ENCODE measurements at regions not wholly inside any gene's neighbourhood (a gene's known extent, or its start where the extent isn't known, plus 50 kb on each side); places are given as distances from the start of the nearest gene placed in this dataset.

GRCh38 chr6:19712998-19713397, 124.2 kb upstream of the ID4 start:
- Histone ChIP-seq H3K36me3 (ENCODE audit: low read length) (no peaks in the 10 kb centered on the region), H3K4me2 (ENCODE audit: low read depth, low read length, poor library complexity, severe bottlenecking) (no peak overlapping the region), H3K4me3 (ENCODE audit: insufficient read depth, low read length, poor library complexity, severe bottlenecking) (no peak overlapping the region), H3F3A (ENCODE audit: insufficient read depth) (no peaks in the 10 kb centered on the region), H3K27me3 (ENCODE audit: low read length) (no peaks in the 10 kb centered on the region), H3K27ac (ENCODE audit: low read depth, low read length) (no peak overlapping the region), H3K9me3 (ENCODE audit: insufficient read depth, low read length) (no peaks in the 10 kb centered on the region), H3K9ac (ENCODE audit: low read length) (no peak overlapping the region), H3K79me2 (ENCODE audit: insufficient read depth, low read length) (no peaks in the 10 kb centered on the region), H3K9me2 (replicated peaks; ENCODE audit: insufficient read depth, low read length) (no peaks in the 10 kb centered on the region), H4K20me1 (ENCODE audit: low read depth, low read length) (no peaks in the 10 kb centered on the region), H2AFZ (ENCODE audit: low read depth, low read length, severe bottlenecking) (no peak overlapping the region)
- TF ChIP-seq CTCF (IDR thresholded peaks at IDR 0.05; ENCODE audit: insufficient read depth, low read length, poor library complexity, severe bottlenecking) = no peak
- TF ChIP-seq EZH2phosphoT487 (conservative IDR thresholded peaks at IDR 0.05; ENCODE audit: low read length) = no peak

GRCh38 chr6:19713411-19713810, 123.8 kb upstream of the ID4 start:
- H4K20me1 ChIP-seq (ENCODE audit: low read depth, low read length) = no peaks in the 10 kb centered on the region
- no peaks in the 10 kb centered on the region for H3K9me3 ChIP-seq (ENCODE audit: insufficient read depth, low read length)
- H3K27me3 ChIP-seq (ENCODE audit: low read length) = no peaks in the 10 kb centered on the region
- TF ChIP-seq CTCF (IDR thresholded peaks at IDR 0.05; ENCODE audit: insufficient read depth, low read length, poor library complexity, severe bottlenecking) (no peak), EZH2phosphoT487 (conservative IDR thresholded peaks at IDR 0.05; ENCODE audit: low read length) (no peak)
- no peak overlapping the region for H3K4me3 ChIP-seq (ENCODE audit: insufficient read depth, low read length, poor library complexity, severe bottlenecking)
- no peak overlapping the region for H3K4me2 ChIP-seq (ENCODE audit: low read depth, low read length, poor library complexity, severe bottlenecking)
- no peak overlapping the region for H3K9ac ChIP-seq (ENCODE audit: low read length)
- no peaks in the 10 kb centered on the region for H3K79me2 ChIP-seq (ENCODE audit: insufficient read depth, low read length)
- no peaks in the 10 kb centered on the region for H3K36me3 ChIP-seq (ENCODE audit: low read length)
- H3K9me2 ChIP-seq (replicated peaks; ENCODE audit: insufficient read depth, low read length) = no peaks in the 10 kb centered on the region
- no peak overlapping the region for H3K27ac ChIP-seq (ENCODE audit: low read depth, low read length)
- H3F3A ChIP-seq (ENCODE audit: insufficient read depth) = no peaks in the 10 kb centered on the region
- H2AFZ ChIP-seq (ENCODE audit: low read depth, low read length, severe bottlenecking) = no peak overlapping the region

- Histone ChIP-seq H3K79me2 (ENCODE audit: insufficient read depth, low read length) (no peaks in the 10 kb centered on the region), H3K27ac (ENCODE audit: low read depth, low read length) (no peak overlapping the region), H3K4me2 (ENCODE audit: low read depth, low read length, poor library complexity, severe bottlenecking) (no peak overlapping the region)
Measured at GRCh38 chr6:19713984-19714383, 123.2 kb upstream of the ID4 start.

More at GRCh38 chr6:19713984-19714383, 123.2 kb upstream of the ID4 start:
- no peak overlapping the region for H2AFZ ChIP-seq (ENCODE audit: low read depth, low read length, severe bottlenecking)
- no peaks in the 10 kb centered on the region for H3K9me3 ChIP-seq (ENCODE audit: insufficient read depth, low read length)
- H3F3A ChIP-seq (ENCODE audit: insufficient read depth) = no peaks in the 10 kb centered on the region
- no peaks in the 10 kb centered on the region for H3K36me3 ChIP-seq (ENCODE audit: low read length)
- no peaks in the 10 kb centered on the region for H3K9me2 ChIP-seq (replicated peaks; ENCODE audit: insufficient read depth, low read length)
- H4K20me1 ChIP-seq (ENCODE audit: low read depth, low read length) = no peaks in the 10 kb centered on the region
- H3K27me3 ChIP-seq (ENCODE audit: low read length) = no peaks in the 10 kb centered on the region
- H3K9ac ChIP-seq (ENCODE audit: low read length) = no peak overlapping the region
- TF ChIP-seq CTCF (IDR thresholded peaks at IDR 0.05; ENCODE audit: insufficient read depth, low read length, poor library complexity, severe bottlenecking) = no peak
- no peak for TF ChIP-seq EZH2phosphoT487 (conservative IDR thresholded peaks at IDR 0.05; ENCODE audit: low read length)
- no peak overlapping the region for H3K4me3 ChIP-seq (ENCODE audit: insufficient read depth, low read length, poor library complexity, severe bottlenecking)
